GM21825 (cell line): ENCODE measurements at regions not wholly inside any gene's neighbourhood (a gene's known extent, or its start where the extent isn't known, plus 50 kb on each side); places are given as distances from the start of the nearest gene placed in this dataset.

Source experiments
- ATAC-seq: cut with Tn5 transposase; IDR thresholded peaks from one replicate; pipeline ENCODE4 v1.9.1; 2021; ENCODE audit warnings: mild to moderate bottlenecking, moderate library complexity; ENCODE audit not compliant: unreplicated experiment

DNA sequence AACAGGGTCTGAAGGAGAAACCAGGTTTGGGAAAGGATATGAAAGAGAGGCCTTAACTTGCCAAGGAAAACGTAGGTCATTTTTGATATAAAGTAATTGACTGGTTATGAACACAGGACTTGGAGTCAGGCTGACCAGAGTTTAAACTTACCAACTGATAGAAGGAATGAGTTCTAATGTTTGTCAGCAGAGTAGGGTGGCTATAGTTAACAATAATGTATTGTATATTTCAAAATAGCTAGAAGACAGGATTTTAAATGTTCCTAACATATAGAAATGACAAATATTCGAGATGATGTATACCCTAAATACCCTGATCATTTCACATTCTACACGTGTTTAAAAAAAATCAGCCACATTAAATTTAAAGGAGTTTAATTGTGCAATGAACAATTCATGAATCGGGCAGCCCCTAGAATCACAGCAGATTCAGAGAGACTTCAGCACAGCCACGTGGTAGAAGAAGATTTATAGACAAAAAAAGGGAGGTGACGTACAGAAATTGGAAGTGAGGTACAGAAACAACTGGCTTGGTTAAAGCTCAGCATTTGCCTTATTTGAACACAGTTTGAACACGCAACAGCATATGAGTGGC, 52.5 kb upstream of the PLEKHG7 start:
- ATAC-seq: no peak

DNA sequence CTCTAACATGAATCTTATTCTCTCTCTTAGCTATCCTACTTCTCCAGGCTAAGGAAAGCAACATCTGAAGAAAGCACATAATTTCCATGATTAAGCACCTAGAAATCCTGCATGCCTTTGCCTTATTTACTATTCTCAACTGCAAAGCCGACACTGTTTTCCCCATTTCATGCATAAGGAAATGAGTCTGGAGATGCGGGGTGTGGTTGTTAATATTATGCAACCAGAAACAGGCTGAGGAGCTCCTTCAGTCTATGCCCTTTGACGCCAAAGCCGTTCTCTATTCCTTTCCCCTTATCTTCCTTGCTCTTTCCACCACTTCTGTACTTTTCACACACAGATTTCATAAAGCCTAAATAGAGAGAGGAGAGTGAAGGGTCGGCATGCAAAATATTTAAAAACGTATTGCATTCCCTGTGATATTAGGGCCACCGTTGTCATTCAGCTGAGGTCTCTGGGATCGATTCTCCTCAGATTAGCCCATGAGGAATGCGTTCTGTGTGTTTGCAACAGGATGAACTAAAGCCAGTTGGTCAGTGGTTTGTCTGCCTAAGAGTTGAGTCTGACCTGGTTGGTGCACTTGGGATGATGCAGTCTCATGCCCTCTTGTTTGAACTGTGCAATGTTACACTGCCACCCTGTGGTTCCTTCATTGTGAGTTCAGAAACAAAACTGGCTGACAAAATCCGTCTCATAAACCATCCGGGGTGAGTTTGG, 53.1 kb upstream of the PLEKHG7 start:
- peak; percentile 81 for ATAC-seq

DNA sequence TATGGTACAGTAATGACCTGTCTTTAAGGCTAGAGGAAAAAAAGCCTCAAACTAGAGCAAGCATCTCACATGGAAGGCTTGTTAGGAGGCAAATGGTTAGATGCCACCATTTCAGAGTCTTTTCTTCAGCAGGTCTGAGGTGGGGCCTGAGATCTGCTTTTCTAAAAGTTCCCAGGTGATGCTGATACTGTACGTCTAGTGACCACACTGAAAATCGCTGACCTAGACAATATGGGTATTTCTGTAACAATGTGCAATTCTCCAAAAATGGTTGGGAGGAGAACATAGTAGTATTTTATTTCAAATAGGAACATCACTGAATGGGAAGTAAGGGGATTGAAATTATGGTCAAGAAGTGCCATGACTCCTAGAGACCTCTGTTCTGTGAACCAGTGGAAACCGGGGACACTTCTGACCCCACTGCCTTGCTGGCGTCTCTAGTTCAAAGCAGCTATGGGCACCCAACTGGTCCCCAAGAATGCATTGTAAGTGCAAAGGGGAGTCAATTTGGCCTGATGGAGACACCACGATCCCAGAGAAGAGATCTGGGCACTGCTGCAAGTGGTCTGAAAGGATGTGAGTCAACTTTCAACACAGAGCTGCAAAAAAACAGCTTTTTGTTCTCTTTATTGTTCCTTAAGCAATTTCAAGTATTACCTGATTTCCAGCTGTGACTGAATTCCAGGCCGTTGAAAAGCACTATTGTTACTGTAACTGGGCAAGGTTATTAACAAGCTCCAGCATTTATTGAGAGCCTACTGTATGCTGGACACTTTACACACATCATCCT, 54.4 kb upstream of the PLEKHG7 start:
- ATAC-seq: no peak

DNA sequence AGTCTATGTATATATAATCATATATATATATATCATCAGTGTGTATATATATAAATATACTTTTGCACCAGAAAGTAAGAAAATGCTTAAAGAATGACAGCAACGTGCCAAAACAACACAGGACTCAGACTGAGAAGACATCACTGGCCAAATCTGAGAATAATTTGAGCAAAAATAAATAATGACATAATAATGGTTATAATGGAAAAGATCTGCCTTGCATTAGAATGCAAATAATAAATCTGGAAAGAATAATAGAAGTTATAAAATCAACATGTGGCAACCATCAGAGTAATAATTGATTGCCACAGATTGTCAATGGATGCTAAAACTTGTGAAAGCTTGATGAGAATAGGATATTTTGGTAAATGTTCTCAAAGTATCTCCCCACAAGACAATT, 61.5 kb upstream of the PLEKHG7 start:
- no peak for ATAC-seq

DNA sequence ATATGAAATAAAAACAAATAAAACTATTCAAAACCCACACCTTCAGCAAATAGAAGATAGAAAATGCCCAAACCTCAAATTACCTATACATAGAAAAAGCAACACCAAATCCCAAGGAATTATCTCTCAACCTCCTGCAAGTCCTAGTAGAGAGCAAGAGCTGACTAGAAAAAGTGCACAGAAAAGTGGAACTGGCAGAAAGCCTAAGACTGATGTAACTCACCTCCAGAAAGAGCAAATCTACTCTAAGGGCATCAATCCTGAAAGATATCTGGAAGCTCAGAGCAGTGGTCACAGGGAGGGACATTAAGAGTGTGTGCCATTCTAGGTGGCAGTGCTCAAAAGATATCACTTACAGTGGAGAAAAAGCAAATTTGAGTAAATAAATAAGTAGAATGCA, 62.1 kb upstream of the PLEKHG7 start:
- ATAC-seq: no peak

DNA sequence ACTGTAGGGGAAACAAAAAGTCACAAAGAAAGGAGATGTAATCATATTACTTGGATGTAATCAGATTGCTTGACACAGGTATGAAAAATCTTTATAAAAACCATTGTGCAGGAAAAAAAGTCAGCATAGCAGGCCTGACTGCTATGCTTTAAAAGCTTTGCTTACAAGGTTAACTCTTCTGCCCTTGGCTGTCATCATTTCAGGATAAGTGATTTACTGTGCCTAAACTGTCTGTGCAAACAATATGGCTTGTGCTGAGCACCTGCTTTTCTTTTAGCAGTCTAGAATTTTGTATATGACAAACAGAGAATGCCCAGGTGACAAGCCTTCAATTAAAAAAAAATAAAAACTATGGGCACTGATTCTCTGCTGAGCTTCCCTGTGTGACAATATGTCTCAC, 63.8 kb upstream of the PLEKHG7 start:
- no peak for ATAC-seq

DNA sequence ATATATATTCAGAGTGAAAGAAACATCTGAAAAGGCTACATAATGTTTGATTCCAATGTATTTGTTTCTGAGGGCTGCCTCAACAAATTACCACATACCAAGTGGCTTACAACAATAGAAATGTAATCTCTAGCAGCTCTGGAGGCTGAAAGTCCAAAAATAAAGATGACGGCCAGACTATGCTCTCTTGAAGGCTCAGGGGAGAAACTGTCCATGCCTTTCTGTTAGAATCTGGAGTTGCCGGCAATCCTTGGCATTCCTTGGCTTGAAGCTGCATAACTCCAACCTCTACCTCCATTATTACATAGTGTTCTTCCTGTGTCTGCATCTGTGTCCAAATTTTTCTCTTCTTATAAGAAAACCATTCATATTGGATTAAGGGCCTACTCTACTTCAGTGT, 68.1 kb upstream of the PLEKHG7 start:
- no peak for ATAC-seq

DNA sequence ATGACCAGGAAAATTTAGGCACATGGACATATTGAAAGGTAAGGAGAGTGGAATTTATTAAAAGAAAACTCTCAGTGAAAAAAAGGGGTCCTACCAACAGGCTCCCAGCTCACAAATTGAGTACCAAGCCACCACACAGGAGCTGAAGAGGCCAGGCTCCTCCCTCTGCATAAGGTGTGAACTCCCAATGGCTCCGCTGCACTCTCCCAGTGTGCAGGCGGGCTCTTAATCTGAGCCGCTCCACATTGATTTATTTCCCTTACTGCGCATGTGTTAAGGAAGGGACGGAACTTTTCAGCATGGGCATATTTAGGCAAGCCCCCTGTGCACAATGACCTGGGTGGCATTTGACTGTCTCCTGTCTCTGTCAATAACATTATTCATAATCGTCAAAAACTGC, 68.6 kb upstream of the PLEKHG7 start:
- ATAC-seq: no peak

DNA sequence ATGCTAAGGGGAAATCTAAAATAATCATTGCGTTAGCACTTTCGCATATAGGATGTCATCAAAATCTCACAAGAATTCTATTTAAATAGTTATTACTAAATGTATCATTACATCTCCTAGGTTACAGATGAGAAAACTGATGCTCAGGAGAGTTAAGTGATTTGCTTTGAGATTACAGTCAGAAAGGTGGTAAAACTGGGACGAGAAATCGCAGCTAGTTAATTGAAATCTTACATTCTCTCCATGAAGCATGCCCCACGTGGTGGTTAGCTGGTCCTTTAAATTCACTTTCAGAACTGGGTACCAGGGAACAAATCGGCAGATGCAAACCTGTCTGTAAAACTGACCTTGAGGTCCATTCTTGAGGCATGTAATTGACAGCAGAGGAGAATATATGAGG, 71.8 kb upstream of the PLEKHG7 start:
- ATAC-seq: no peak

DNA sequence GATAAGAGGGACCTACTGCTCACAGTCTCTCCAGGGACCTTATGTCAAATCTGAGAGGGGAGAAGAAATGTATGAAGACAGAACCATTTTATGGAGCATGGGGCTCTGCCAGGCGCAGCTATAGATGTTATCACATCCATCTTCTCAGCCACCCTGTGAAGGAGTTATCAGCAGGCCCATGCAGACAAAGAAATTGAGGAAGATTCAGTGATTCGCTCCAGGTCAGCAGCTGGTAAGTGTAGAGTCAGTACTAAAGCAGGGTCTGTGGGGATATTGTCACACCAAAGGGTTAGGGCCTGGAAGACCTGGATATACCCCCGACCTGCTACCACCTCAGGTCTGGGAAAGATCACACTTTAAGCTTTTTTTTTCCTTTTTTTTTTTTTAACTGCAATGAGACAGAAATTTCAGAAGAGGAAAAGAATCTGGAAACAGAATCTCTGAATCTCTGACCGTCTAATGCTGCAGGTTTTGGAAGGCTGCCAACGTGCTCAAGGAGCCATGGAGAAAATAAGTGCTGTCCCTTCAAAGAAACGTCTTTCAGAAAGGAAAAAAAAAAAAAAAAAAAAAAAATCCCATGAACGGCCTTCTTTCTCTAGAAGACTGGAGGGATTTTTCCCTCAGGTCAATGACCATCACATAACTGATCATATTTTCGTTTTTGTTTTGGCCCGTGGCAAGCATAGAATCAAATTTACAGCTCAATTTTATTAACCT, 73.3 kb upstream of the PLEKHG7 start:
- ATAC-seq: no peak

DNA sequence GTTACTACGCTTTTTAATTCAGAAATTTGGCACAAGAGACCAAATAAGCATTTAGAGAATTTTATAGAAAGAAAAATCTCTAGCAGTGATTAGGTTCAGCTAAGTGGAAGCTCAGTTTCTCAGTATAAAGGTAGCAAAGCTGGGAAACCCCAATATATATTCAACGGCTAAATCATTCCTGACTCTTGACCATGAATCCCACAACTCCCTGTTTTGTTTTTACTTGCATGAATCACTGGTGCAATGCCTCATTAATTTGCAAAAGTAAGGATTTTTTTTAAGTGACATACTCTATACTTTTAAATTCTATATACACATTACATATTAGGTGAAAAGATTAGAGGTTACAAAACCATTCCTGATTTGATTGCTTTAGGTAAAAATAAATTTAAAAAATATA, 74.3 kb upstream of the PLEKHG7 start:
- no peak for ATAC-seq

DNA sequence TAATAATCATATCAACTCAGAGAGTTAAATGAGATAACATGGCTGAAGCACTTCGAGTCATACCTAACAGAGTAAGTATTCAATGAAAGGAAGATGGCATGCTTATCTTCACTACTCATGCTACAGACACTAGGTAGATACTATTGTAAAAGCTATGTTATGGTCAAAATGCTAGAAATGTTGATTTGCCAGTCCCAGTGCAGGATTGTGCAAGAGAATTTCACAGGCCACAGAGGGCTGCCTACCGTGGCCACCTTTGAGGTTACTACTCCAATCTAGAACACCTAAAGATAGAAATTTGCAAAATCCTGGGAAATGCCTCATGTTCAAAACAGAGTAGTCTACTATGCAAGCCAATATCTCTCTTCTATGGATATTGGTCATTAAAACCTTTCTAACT, 75.3 kb upstream of the PLEKHG7 start:
- no peak for ATAC-seq

DNA sequence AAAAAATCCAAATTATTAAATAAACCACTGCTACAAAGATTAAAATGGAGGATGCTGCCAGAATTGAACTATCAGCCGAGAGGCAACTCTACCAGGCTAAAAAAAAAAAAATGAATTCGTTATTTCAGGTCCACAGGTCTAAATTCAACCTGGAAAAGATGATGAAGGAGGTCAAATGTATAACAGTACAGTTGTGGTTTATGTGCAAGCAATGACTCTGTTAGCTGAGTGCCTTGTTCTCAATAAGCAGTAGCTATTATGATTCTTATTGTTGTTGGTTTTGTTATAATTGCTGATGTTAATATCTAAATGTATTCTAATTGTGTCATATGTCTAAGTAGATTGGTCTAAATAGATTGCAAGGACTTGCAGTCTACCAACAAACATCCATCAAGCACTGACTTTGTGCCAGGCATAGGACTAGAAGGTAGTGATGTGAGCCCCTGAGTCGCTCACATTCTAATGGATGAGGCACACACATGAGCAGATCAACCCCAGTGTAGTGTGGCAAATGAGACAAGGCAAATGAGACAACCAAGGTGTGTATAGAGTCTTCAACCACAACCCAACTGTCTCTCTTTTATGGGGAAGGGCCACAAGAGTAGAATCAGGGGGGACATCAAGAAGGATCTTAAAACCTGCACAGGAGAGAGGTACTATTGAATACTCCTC, 77.0 kb upstream of the PLEKHG7 start:
- ATAC-seq: no peak

DNA sequence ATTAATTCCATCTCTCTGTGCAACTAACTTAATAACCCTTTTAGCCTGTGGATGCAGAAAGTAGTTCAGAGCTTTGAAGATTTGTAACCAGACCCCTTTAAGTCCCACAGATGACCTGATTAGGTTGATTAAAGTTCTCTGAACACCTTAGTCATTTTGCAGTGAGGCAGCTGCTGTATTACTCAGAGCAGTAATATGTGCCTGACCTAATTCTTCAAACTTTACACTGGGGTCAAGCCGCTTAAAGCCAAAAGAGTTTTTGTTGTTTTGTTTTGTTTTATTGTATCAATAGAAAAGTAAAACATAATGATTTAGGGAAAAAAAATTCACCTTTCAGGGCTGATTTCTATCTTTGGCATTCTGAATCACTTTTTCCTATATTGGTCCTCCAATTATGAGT, 78.6 kb upstream of the PLEKHG7 start:
- no peak for ATAC-seq

DNA sequence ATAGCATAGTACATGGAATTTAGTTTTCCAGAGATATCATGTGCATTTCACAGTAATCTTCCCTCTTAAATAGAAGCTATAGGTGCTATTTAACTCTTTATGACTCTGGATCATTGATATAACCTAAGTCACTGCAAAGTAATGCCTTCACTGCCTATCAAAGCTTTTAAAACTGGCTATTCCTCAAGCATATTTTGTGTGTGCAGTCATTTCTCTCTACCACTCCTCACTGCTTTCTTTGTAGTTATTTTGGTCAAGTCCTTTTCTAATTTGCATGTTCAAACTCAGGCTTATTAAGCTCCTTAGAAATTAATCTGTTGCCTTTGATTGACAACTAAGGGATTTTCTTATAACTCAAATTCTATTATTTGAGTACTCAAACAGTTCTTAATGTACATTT, 79.4 kb upstream of the PLEKHG7 start:
- ATAC-seq: no peak

DNA sequence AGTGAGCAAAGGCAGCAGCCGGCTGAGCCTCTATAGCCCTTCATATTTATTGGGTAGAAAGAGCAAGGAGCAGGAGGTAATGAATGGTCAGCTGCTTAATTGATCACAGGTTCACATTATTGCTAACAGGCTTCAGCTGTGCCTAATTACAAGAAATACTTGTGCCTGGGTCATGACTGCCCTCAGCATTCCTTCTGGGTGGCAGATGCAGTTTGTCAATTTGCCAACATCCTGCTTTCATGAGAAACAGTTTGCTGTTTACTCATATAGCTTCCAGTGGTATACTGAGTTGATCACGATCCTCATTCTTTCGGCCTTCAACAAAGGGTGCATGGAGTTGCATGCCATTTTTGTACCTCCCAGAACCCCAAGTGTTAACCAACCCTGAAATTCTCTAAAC, 81.0 kb upstream of the PLEKHG7 start:
- ATAC-seq: no peak

DNA sequence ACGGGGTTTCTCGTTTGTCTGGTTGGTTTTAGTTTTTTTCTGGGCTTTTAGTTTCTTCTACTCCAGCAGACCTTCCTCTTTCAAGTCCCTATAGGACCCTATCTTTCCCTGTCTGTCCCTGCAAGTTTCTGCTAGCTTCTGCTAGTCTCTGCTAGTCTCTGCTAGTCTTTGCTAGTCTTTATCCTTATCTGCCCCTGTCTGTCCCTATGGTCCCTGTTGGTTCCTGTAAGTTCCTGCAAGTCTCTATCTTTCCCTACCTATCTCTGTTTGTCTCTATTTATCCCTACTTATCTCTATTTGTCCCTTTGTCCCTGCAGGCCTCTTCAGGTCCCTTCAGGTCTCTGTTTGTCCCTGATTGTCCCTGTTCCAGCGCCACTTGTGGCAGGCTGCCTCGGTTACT, 81.5 kb upstream of the PLEKHG7 start:
- ATAC-seq: no peak

DNA sequence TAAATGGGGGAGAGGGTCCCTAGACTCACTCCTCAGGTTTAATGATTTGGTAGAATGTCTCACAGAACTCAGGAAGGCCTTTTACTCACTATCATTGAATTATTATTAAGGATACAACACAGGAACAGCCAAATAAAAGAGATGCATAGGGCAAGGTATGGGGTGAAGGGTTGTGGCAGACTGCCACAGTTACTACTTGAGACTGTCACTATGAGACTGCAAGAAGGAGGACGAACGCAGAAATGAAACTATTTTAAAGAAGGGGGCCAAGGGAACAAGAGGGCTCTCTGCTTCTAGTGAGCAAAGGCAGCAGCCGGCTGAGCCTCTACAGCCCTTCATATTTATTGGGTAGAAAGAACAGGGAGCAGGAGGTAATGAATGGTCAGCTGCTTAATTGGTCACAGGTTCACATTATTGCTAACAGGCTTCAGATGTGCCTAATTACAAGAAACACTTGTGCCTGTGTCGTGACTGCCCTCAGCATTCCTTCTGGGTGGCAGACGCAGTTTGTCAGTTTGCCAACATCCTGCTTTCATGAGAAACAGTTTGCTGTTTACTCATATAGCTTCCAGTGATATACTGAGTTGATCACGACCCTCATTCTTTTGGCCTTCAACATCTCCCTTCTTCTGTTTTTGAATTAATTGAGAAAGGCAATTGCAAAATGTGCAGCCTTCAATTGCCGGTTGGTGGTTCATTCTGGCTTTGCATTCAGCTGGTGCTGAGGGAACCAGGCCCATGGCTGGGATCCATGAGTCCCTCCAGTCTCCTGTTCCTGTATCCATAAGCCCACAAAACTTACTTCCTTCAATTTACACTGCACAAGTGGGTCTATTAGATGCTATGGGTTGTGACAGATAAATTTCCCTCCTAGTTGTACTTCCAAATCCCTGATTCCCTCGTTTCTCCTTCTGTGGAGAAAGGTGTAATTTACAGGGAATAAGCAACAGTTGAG, 82.8 kb upstream of the PLEKHG7 start:
- no peak for ATAC-seq

DNA sequence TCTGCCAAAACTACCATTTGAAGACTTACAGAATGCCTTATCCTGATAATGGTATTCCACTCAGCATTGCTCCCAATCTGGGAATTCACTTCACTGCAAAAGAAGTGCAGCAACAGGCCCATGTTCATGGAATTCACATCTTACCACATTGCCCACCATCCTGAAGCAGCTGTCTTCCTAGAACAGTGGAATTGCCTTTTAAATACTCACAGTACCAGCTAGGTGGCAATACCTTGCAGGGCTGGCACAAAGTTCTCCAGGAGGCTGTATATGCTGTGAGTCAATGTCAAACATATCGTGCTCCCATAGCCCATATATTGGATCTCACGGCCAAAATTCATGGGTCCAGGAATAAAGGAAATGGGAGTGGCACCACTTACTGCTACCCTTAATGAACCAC, 83.8 kb upstream of the PLEKHG7 start:
- no peak for ATAC-seq

DNA sequence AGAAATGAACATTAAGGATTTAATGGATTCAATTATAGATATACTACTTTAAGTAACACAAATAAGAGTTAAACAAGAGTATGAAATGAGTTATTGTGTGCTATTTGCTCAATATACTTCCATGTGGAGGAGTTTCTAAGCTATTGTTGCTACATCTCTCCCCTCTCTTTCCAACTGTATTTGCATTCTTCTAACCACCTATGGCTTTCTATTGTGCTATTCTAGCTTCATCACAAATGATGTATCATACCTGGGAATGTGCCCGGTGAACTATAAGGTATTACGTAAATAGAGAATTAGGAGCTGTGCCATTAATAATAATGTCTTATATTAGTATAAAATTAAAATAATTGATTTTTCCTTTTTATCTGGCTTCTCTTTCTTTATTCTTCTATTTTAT, 87.1 kb upstream of the PLEKHG7 start:
- ATAC-seq: no peak
